ENCODE measurements at regions not wholly inside any gene's neighbourhood (a gene's known extent, or its start where the extent isn't known, plus 50 kb on each side); places are given as distances from the start of the nearest gene placed in this dataset.

DNA sequence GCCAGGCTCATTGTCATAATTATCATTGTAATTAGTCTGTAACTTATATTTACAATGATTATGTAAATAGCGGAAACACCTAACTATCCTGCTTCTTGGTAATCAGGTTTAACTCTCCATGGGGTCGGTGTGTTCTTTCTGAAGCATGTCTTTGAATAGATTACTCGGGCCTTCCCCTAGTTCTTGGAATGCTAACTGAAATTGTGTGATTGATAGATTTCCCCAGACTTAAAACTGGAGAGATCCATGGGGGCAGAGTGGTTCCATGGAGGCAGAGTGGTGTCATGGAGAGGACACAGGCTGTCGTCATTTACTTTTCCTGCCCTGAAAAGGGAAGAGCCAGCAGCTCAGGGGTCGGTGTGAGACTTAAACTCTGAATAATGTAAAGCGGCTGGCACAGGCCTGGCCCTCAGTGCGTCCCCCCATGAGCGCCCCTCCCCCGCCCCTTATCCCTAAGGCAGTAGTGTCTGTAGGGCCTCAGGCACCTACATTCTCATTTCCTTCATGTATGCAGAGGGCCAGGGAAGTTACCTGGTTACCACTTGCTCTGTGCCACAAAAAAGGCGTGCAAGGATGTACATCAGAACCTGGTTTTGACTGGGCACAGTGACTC lies 225.1 kb downstream of the TM9SF2 start:
- peaks cover 0 to 2% of the 10 kb centered on the region in 2 donors for H3K4me1 ChIP-seq (ENCODE audit: control insufficient read depth in 2 of 2, insufficient read depth in 2 of 2, low read length in 1 of 2)

DNA sequence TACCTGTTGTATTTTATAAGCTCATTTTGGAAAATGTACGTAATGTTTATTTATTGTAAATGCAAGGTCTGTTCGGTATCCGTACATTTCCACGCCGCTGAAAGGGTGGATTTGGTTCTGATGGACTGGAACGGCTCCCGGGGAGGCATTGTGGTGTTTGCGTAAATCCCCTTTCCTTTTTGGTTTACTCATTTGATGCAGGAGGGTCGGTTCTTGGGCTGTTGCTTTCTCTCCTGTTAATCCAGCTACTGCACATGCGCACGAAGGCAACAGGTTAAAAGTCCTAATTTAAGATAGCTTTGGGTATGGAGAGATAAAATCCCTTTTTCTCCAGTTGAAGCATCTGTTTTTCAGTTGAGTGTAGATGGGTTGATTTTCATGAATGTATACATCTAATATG lies 224.4 kb downstream of the TM9SF2 start:
- Histone ChIP-seq H3K27ac (ENCODE audit: low read depth in 2 of 2, low read length in 1 of 2) (no peak overlapping the region), H3K4me3 (ENCODE audit: low read depth in 1 of 2, low read length in 2 of 2) (no peak overlapping the region), H3K36me3 (ENCODE audit: control insufficient read depth in 2 of 2, insufficient read depth in 2 of 2, low read length in 1 of 2) (peaks cover 0 to 3% of the 10 kb centered on the region in 2 donors), H3K9me3 (ENCODE audit: control insufficient read depth in 2 of 2, insufficient read depth in 1 of 2, low read depth in 1 of 2, low read length in 1 of 2) (no peaks in the 10 kb centered on the region), H3K4me1 (ENCODE audit: control insufficient read depth in 2 of 2, insufficient read depth in 2 of 2, low read length in 1 of 2) (peaks cover 0 to 2% of the 10 kb centered on the region in 2 donors), H3K27me3 (ENCODE audit: control insufficient read depth in 1 of 2, insufficient read depth in 2 of 2, low read length in 2 of 2) (no peaks in the 10 kb centered on the region)
- whole genome bisulfite sequencing, 2 donors, result 89 to 92% methylated on average over 11 of the region's 11 CpGs

More for the DNA sequence above, 225.1 kb downstream of the TM9SF2 start:
- Histone ChIP-seq H3K9me3 (ENCODE audit: control insufficient read depth in 2 of 2, insufficient read depth in 1 of 2, low read depth in 1 of 2, low read length in 1 of 2) (no peaks in the 10 kb centered on the region), H3K27me3 (ENCODE audit: control insufficient read depth in 1 of 2, insufficient read depth in 2 of 2, low read length in 2 of 2) (no peaks in the 10 kb centered on the region), H3K4me3 (ENCODE audit: low read depth in 1 of 2, low read length in 2 of 2) (no peak overlapping the region), H3K36me3 (ENCODE audit: control insufficient read depth in 2 of 2, insufficient read depth in 2 of 2, low read length in 1 of 2) (peaks cover 0 to 3% of the 10 kb centered on the region in 2 donors), H3K27ac (ENCODE audit: low read depth in 2 of 2, low read length in 1 of 2) (no peak overlapping the region)
- 87% methylated on average over 10 of the region's 10 CpGs for WGBS, 2 donors

DNA sequence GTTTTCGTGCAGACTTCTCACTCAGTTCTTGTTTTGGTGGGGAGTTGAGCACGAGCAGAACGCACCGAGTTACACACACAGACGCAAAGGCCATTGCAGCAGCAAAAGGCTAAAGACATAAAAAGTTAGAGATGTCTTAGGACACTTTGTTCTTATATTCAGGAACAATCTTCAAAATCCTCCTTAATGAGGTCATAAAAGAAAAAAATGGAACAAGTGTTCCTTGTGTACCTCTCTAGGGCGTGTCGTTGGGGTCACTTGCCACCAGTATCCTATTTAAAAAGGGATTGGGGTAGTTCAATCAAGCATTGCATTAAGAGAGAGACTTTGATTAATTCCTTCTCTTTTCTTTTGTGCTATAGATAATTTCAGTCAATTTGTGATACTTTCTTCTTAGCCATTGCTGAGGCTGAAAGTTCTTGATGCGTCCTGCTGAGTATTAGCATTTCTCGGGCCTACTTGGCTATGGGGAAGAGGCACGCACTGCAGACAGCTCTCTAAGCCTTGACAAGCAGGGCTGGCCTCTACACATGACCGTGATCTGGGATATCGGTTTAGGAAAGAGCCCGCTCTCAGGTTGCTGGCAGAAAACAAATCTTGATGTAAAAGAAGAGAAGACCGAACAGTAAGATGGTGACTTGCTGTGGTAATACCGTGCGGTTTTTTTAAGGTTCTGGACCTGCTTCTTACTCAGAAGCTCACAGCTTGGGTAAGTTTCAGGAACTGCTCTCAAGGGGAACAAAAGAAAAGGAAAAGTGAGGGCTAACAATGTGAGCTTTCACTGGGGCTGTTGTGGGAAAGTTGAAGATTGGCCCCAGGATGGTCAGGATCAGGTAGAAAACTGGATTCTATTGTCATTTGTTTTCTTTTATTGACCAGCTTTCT lies 223.6 kb downstream of the TM9SF2 start:
- H3K9me3 ChIP-seq (ENCODE audit: control insufficient read depth in 2 of 2, insufficient read depth in 1 of 2, low read depth in 1 of 2, low read length in 1 of 2), result no peaks in the 10 kb centered on the region
- no peaks in the 10 kb centered on the region for H3K27me3 ChIP-seq (ENCODE audit: control insufficient read depth in 1 of 2, insufficient read depth in 2 of 2, low read length in 2 of 2)
- H3K4me1 ChIP-seq (ENCODE audit: control insufficient read depth in 2 of 2, insufficient read depth in 2 of 2, low read length in 1 of 2), result peaks cover 0 to 2% of the 10 kb centered on the region in 2 donors
- no peak overlapping the region for H3K27ac ChIP-seq (ENCODE audit: low read depth in 2 of 2, low read length in 1 of 2)
- H3K36me3 ChIP-seq (ENCODE audit: control insufficient read depth in 2 of 2, insufficient read depth in 2 of 2, low read length in 1 of 2), result peaks cover 0 to 3% of the 10 kb centered on the region in 2 donors
- 92 to 94% methylated on average over 16 of the region's 16 CpGs for WGBS, 2 donors
- H3K4me3 ChIP-seq (ENCODE audit: low read depth in 1 of 2, low read length in 2 of 2), result no peak overlapping the region

DNA sequence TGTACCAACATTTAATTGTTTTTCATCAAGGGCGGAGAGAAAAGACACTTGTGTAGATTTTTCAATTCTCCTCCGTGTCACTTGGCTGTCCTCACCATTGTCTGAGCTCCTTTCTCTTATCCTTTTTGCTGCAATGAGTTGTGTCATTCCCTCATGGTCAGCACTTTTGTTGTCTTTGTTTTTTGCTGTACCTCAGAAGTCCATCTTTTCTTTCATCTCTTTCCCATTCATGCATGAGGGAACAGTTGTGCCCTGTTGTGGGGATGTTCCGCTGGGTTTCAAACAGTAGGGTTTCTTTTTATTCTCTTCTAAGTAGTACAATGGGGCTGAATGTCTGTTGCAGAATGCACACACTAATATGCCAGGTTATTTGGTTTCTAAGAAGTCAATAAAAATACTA lies 222.6 kb downstream of the TM9SF2 start:
- Histone ChIP-seq H3K27me3 (ENCODE audit: control insufficient read depth in 1 of 2, insufficient read depth in 2 of 2, low read length in 2 of 2) (no peaks in the 10 kb centered on the region), H3K36me3 (ENCODE audit: control insufficient read depth in 2 of 2, insufficient read depth in 2 of 2, low read length in 1 of 2) (no peaks in the 10 kb centered on the region), H3K4me1 (ENCODE audit: control insufficient read depth in 2 of 2, insufficient read depth in 2 of 2, low read length in 1 of 2) (peaks cover 0 to 2% of the 10 kb centered on the region in 2 donors), H3K4me3 (ENCODE audit: low read depth in 1 of 2, low read length in 2 of 2) (no peak overlapping the region), H3K9me3 (ENCODE audit: control insufficient read depth in 2 of 2, insufficient read depth in 1 of 2, low read depth in 1 of 2, low read length in 1 of 2) (no peaks in the 10 kb centered on the region), H3K27ac (ENCODE audit: low read depth in 2 of 2, low read length in 1 of 2) (no peak overlapping the region)
- WGBS, 2 donors, result 90 to 95% methylated on average over 3 of the region's 3 CpGs

DNA sequence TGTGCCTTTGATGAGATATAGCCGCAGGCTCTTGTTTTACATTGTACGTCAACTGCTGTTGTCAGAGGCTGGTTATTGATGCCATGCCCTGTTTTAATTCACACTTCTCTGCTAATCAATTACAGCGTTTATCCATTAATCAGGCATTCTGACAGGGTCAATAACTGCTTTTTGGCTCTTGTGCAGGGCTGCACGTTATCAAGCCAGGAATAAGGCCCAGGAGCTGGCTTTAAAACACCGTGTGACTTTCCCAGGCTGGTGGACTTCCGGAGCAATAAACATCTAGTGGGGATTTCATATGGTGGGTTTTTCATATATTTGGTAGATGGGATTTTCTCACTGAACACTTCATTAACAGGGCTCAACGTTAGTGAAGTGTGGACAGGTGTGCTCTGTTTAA lies 221.7 kb downstream of the TM9SF2 start:
- WGBS, 2 donors, result 59 to 89% methylated on average over 7 of the region's 7 CpGs
- H3K4me1 ChIP-seq (ENCODE audit: control insufficient read depth in 2 of 2, insufficient read depth in 2 of 2, low read length in 1 of 2), result peaks cover 0 to 2% of the 10 kb centered on the region in 2 donors
- H3K4me3 ChIP-seq (ENCODE audit: low read depth in 1 of 2, low read length in 2 of 2), result no peak overlapping the region
- no peaks in the 10 kb centered on the region for H3K9me3 ChIP-seq (ENCODE audit: control insufficient read depth in 2 of 2, insufficient read depth in 1 of 2, low read depth in 1 of 2, low read length in 1 of 2)
- H3K27me3 ChIP-seq (ENCODE audit: control insufficient read depth in 1 of 2, insufficient read depth in 2 of 2, low read length in 2 of 2), result no peaks in the 10 kb centered on the region
- H3K27ac ChIP-seq (ENCODE audit: low read depth in 2 of 2, low read length in 1 of 2), result no peak overlapping the region
- no peaks in the 10 kb centered on the region for H3K36me3 ChIP-seq (ENCODE audit: control insufficient read depth in 2 of 2, insufficient read depth in 2 of 2, low read length in 1 of 2)

DNA sequence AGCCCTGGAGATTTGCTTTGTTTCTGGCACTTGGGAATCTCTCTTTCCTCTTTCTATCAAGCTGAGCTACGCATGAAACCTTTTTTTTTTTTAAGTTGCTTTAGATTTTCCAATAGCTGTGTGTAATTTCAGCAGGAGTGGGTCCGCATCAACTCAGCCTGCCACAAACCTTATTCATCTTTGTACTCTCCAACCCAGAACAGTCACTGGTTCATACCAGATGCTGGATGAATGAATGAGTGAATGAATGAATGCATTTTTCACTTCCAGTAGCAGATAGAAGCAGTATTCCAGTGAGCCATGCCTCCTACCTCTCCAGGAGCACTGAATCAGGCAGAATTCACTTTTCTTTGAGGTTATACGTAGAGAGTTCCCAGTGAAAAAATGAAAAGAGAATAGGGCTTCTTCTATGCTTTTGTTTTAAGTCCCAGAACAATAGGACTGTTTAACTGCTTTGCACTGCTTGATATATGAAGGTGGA lies 221.1 kb downstream of the TM9SF2 start:
- H3K27ac ChIP-seq (ENCODE audit: low read depth in 2 of 2, low read length in 1 of 2), result no peak overlapping the region
- no peaks in the 10 kb centered on the region for H3K27me3 ChIP-seq (ENCODE audit: control insufficient read depth in 1 of 2, insufficient read depth in 2 of 2, low read length in 2 of 2)
- H3K4me1 ChIP-seq (ENCODE audit: control insufficient read depth in 2 of 2, insufficient read depth in 2 of 2, low read length in 1 of 2), result peaks cover 0 to 2% of the 10 kb centered on the region in 2 donors
- H3K4me3 ChIP-seq (ENCODE audit: low read depth in 1 of 2, low read length in 2 of 2), result no peak overlapping the region
- H3K9me3 ChIP-seq (ENCODE audit: control insufficient read depth in 2 of 2, insufficient read depth in 1 of 2, low read depth in 1 of 2, low read length in 1 of 2), result no peaks in the 10 kb centered on the region
- 86 to 90% methylated on average over 3 of the region's 3 CpGs for WGBS, 2 donors
- no peaks in the 10 kb centered on the region for H3K36me3 ChIP-seq (ENCODE audit: control insufficient read depth in 2 of 2, insufficient read depth in 2 of 2, low read length in 1 of 2)

DNA sequence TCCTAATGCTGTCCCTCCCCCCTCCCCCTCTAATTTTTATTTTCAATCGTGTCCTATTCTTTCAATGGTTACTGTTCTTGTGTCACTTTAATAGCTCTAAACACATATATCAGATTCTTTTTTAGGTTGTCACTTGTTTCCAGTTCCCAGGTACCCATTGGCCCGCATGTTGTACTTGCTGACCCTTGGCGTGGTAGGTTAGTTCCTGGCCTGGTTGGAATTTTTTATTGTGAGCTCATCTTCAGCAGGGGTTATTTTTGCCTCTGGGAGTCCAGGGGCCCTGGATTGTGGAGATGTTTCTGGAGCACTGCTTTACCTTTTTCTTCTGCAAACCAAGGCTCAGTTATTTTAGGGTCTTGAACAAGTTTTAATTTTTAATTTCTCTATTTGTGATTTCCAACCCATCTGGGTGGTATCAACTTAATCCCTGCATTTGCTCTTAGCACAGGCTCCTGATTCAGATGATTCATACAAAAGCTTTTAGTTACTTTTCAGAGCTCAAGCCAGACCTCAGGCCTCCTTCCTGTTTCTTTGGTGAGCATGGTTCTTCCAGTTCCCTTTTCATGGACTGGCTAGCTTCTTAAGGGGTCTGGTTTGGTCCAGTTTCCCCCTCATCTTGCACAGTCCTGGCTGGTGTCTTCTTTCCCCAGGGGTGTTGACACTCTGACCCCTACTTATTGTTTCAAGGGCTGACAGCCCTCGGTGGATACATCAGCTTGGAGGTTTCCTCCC lies 220.5 kb downstream of the TM9SF2 start:
- Histone ChIP-seq H3K4me3 (ENCODE audit: low read depth in 1 of 2, low read length in 2 of 2) (no peak overlapping the region), H3K4me1 (ENCODE audit: control insufficient read depth in 2 of 2, insufficient read depth in 2 of 2, low read length in 1 of 2) (peaks cover 0 to 2% of the 10 kb centered on the region in 2 donors), H3K36me3 (ENCODE audit: control insufficient read depth in 2 of 2, insufficient read depth in 2 of 2, low read length in 1 of 2) (no peaks in the 10 kb centered on the region), H3K27me3 (ENCODE audit: control insufficient read depth in 1 of 2, insufficient read depth in 2 of 2, low read length in 2 of 2) (no peaks in the 10 kb centered on the region), H3K9me3 (ENCODE audit: control insufficient read depth in 2 of 2, insufficient read depth in 1 of 2, low read depth in 1 of 2, low read length in 1 of 2) (no peaks in the 10 kb centered on the region), H3K27ac (ENCODE audit: low read depth in 2 of 2, low read length in 1 of 2) (no peak overlapping the region)
- WGBS, 2 donors, result 85 to 88% methylated on average over 4 of the region's 4 CpGs

DNA sequence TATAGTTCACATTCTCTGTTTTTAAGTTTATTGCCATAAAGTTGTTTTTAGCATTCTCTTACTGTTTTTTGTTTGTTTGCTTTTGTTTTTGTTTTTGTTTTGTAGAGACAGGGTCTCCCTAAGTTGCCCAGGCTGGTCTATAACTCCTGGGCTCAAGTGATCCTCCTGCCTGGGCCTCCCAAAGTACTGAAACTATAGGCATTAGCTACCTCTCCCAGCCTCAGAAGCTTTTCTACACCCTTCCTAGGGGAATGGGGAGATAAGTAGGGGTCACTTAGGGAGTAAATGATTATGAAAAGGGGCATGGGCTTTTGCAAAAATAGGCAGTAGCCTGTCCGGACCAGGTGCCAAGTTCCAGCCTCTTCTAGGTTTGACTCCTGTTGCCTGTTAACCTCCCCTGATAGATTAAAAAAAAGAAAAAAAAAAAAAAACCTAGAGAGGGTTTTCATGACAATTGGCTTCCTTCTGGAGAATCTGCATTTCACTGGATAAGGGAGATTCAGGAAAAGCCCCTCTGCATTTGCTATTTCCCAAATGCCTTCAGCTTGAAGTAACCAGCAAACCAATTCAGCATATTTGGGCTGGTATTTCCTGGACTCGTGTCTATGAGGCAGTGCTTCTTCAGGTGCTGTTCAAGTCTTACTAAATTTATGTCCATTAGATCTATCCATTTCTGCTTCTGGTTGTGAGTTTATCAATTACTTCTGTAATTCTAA lies 216.8 kb downstream of the TM9SF2 start:
- Histone ChIP-seq H3K4me3 (ENCODE audit: low read depth in 1 of 2, low read length in 2 of 2) (no peak overlapping the region), H3K9me3 (ENCODE audit: control insufficient read depth in 2 of 2, insufficient read depth in 1 of 2, low read depth in 1 of 2, low read length in 1 of 2) (no peaks in the 10 kb centered on the region), H3K4me1 (ENCODE audit: control insufficient read depth in 2 of 2, insufficient read depth in 2 of 2, low read length in 1 of 2) (peaks cover 0 to 2% of the 10 kb centered on the region in 2 donors), H3K36me3 (ENCODE audit: control insufficient read depth in 2 of 2, insufficient read depth in 2 of 2, low read length in 1 of 2) (no peaks in the 10 kb centered on the region), H3K27me3 (ENCODE audit: control insufficient read depth in 1 of 2, insufficient read depth in 2 of 2, low read length in 2 of 2) (no peaks in the 10 kb centered on the region), H3K27ac (ENCODE audit: low read depth in 2 of 2, low read length in 1 of 2) (no peak overlapping the region)
- WGBS, 2 donors, result 80 to 86% methylated on average over 2 of the region's 2 CpGs

DNA sequence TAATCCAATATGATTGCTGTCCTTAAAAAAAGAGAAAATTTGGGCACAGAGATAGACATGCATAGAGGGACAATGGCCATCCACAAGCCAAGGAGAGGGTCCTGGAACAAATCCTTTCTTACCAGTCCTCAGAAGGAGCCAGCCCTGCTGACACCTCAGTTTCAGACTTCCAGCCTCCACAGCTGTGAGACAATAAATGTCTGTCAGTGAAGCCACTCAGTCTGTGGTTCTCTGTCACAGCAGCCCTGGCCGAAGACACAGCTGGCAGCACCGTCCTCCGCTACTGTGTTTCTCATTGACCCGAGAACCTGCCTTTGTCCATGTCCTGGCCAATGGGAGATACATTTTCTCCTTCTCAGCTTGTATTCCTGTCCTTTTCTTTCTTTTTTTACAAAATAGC lies 207.9 kb downstream of the TM9SF2 start:
- Histone ChIP-seq H3K4me3 (ENCODE audit: low read depth in 1 of 2, low read length in 2 of 2) (no peak overlapping the region), H3K4me1 (ENCODE audit: control insufficient read depth in 2 of 2, insufficient read depth in 2 of 2, low read length in 1 of 2) (no peaks in the 10 kb centered on the region), H3K27ac (ENCODE audit: low read depth in 2 of 2, low read length in 1 of 2) (no peak overlapping the region), H3K36me3 (ENCODE audit: control insufficient read depth in 2 of 2, insufficient read depth in 2 of 2, low read length in 1 of 2) (no peaks in the 10 kb centered on the region), H3K9me3 (ENCODE audit: control insufficient read depth in 2 of 2, insufficient read depth in 1 of 2, low read depth in 1 of 2, low read length in 1 of 2) (no peaks in the 10 kb centered on the region), H3K27me3 (ENCODE audit: control insufficient read depth in 1 of 2, insufficient read depth in 2 of 2, low read length in 2 of 2) (no peaks in the 10 kb centered on the region)
- WGBS, 2 donors, result 83 to 86% methylated on average over 4 of the region's 4 CpGs
